ENCODE measurements at regions not wholly inside any gene's neighbourhood (a gene's known extent, or its start where the extent isn't known, plus 50 kb on each side); places are given as distances from the start of the nearest gene placed in this dataset.
"Not testable (repeated sequence)": the region's sequence is repeated elsewhere in the genome, so short reads cannot be mapped to it uniquely, and the experiment has no call there.

DNA sequence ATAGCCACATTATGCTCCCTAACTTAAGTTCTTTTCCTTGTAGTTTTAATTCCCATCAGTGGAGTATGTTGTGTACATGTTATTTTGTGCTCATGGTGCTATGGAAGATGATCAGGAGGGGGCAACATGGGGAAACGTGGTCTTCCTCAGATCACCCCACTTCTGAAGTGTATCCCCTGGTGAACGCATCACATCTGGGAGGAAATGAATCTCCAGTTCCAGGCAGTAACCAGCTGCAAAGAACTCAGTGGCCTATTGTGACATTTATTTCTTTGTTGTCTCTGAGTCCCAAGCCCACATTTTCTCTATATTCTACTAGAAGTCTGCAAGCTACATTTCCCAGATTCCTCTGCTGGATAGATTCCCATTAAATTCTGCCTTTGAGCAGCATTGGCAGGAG lies 217.0 kb downstream of the SATB1 start:
- Histone ChIP-seq H3K4me3 (no peak overlapping the region), H3K27ac (no peak overlapping the region), H3K4me1 (ENCODE audit: low read depth) (no peaks in the 10 kb centered on the region), H3K27me3 (no peaks in the 10 kb centered on the region), H3K36me3 (no peaks in the 10 kb centered on the region), H3K9me3 (ENCODE audit: low read depth) (no peaks in the 10 kb centered on the region)
- no peak for DNase-seq (ENCODE audit: low read depth in 1 of 2, low spot score in 1 of 2)
- TF ChIP-seq, protein P1, sequence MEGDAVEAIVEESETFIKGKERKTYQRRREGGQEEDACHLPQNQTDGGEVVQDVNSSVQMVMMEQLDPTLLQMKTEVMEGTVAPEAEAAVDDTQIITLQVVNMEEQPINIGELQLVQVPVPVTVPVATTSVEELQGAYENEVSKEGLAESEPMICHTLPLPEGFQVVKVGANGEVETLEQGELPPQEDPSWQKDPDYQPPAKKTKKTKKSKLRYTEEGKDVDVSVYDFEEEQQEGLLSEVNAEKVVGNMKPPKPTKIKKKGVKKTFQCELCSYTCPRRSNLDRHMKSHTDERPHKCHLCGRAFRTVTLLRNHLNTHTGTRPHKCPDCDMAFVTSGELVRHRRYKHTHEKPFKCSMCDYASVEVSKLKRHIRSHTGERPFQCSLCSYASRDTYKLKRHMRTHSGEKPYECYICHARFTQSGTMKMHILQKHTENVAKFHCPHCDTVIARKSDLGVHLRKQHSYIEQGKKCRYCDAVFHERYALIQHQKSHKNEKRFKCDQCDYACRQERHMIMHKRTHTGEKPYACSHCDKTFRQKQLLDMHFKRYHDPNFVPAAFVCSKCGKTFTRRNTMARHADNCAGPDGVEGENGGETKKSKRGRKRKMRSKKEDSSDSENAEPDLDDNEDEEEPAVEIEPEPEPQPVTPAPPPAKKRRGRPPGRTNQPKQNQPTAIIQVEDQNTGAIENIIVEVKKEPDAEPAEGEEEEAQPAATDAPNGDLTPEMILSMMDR (IDR thresholded peaks at IDR 0.05; ENCODE audit: low read depth, low read length): no peak

DNA sequence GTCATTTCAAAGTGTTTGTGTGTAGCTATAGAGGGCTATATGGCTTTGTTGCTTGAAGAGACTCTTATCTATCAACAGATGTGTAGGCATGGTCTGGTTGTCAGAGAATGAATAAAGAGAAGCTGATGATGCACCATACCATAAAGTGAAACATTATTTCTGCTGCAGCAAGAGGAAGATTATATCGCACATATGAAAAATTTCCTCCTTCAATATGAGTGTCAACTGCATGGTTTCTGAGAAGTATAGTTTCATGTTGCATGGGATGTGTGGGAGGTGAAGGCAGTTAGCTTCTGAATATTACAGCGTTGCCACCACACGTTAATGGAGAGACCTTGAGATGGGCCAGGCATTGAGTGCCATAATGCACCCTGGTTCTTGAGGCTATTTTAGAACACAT lies 217.9 kb downstream of the SATB1 start:
- H3K36me3 ChIP-seq: no peaks in the 10 kb centered on the region
- H3K27me3 ChIP-seq: no peaks in the 10 kb centered on the region

DNA sequence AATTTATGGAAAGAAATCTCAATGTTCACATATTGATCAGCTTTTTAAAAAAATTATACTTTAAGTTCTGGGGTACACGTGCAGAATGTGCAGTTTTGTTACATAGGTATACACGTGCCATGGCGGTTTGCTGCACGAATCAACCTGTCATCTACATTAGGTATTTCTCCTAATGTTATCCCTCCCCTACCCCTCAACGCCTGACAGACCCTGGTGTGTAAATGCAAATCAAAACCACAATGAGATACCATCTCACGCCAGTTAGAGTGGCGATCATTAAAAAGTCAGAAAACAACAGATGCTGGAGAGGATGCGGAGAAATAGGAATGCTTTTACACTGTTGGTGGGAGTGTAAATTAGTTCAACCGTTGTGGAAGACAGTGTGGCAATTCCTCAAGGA lies 219.4 kb downstream of the SATB1 start:
- H3K9me3 ChIP-seq (ENCODE audit: low read depth); H3K4me1 ChIP-seq (ENCODE audit: low read depth); H3K27me3 ChIP-seq; H3K27ac ChIP-seq; H3K36me3 ChIP-seq; DNase-seq (ENCODE audit: low read depth in 1 of 2, low spot score in 1 of 2); H3K4me3 ChIP-seq: not testable (repeated sequence)

More for the DNA sequence above, 217.9 kb downstream of the SATB1 start:
- DNase-seq (ENCODE audit: low read depth in 1 of 2, low spot score in 1 of 2): no peak
- Histone ChIP-seq H3K4me1 (ENCODE audit: low read depth) (no peaks in the 10 kb centered on the region), H3K4me3 (no peak overlapping the region), H3K9me3 (ENCODE audit: low read depth) (no peaks in the 10 kb centered on the region), H3K27ac (no peak overlapping the region)
- TF ChIP-seq, protein P1 (IDR thresholded peaks at IDR 0.05; ENCODE audit: low read depth, low read length): no peak

DNA sequence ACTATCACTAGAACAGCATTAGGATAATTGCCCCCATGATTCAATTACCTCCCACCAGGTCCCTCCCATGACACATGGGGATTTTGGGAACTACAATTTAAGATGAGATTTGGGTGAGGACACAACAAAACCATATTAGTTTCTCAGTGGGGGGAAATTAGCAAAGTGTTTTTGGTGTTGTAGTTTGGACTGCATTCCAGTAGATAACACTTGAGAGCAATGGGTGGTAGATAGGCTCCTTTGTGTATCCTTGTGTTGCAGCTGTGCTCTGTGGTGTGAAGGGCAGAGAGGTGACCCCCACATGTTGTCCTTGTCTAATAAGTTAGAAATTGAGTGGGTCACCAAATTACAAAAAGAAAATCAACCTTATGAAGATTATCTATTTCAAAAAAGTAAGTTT lies 223.8 kb downstream of the SATB1 start:
- Histone ChIP-seq H3K36me3 (no peaks in the 10 kb centered on the region), H3K27ac (no peak overlapping the region), H3K9me3 (ENCODE audit: low read depth) (no peaks in the 10 kb centered on the region), H3K4me3 (no peak overlapping the region), H3K4me1 (ENCODE audit: low read depth) (no peaks in the 10 kb centered on the region), H3K27me3 (no peaks in the 10 kb centered on the region)
- no peak for DNase-seq (ENCODE audit: low read depth in 1 of 2, low spot score in 1 of 2)
- TF ChIP-seq, protein P1 (IDR thresholded peaks at IDR 0.05; ENCODE audit: low read depth, low read length): no peak

DNA sequence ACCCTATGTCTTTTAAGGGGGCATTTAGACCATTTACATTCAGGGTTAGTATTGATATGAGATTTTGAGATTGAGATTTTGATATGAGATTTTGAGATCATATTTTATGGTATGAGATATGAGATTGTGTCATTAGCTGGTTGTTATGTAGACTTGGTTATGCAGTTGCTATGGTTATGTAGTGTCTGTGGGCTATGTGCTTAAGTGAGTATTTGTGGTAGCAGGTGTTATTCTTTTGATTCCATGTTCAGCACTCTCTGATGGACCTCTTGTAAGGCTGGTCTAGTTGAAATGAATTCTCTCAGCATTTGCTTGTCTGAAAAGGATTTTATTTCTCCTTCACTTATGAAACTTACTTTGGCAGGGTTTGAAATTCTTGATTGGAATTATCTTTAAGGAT lies 225.4 kb downstream of the SATB1 start:
- Histone ChIP-seq H3K27me3 (no peaks in the 10 kb centered on the region), H3K4me3 (no peak overlapping the region), H3K9me3 (ENCODE audit: low read depth) (no peaks in the 10 kb centered on the region), H3K27ac (no peak overlapping the region), H3K36me3 (no peaks in the 10 kb centered on the region), H3K4me1 (ENCODE audit: low read depth) (no peaks in the 10 kb centered on the region)
- TF ChIP-seq, protein P1 (IDR thresholded peaks at IDR 0.05; ENCODE audit: low read depth, low read length): no peak
- DNase-seq (ENCODE audit: low read depth in 1 of 2, low spot score in 1 of 2): no peak

DNA sequence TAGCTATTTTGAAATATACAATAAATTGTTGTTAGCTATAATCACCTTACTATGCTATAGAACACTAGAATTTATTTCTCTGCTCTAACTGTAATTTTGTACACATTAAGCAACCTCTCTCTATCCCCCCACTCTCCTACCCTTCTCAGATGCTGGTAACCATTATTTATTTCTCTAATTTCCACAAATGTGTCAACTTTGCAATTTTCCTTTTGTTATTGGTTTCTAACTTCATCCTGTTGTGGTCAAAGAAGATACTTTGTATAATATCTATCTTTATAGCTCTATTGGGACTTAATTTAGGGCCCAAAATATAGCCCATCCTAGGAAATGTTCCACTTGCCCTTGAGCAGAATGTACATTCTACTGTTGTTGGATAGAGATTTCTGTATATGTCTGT lies 229.3 kb downstream of the SATB1 start:
- H3K4me3 ChIP-seq: no peak overlapping the region

More for the DNA sequence above, 229.3 kb downstream of the SATB1 start:
- TF ChIP-seq, protein P1 (IDR thresholded peaks at IDR 0.05; ENCODE audit: low read depth, low read length): no peak
- Histone ChIP-seq H3K36me3 (no peaks in the 10 kb centered on the region), H3K27ac (no peak overlapping the region), H3K4me1 (ENCODE audit: low read depth) (no peaks in the 10 kb centered on the region), H3K27me3 (no peaks in the 10 kb centered on the region), H3K9me3 (ENCODE audit: low read depth) (no peaks in the 10 kb centered on the region)
- DNase-seq (ENCODE audit: low read depth in 1 of 2, low spot score in 1 of 2): no peak

Measured in cardiac muscle cell (in vitro differentiated cells and primary cell).